Astrocyte (in vitro differentiated cells and primary cell): ENCODE measurements at regions not wholly inside any gene's neighbourhood (a gene's known extent, or its start where the extent isn't known, plus 50 kb on each side); places are given as distances from the start of the nearest gene placed in this dataset.

Experiments
- DNase-seq: peaks from one replicate; pipeline ENCODE4 v3.0.0-alpha.2; 2010; ENCODE audit warnings: low read depth
- FAIRE-seq: peaks from 2 replicates; lab custom pipeline; 2011; peaks lifted over from hg19 to GRCh38; lab: Jason Lieb, UNC
- H2AFZ ChIP-seq: 2 replicates; pipeline ENCODE4 v1.6.0; 2012; ENCODE audit warnings: low read depth, low read length, inconsistent platforms
- H3K27ac ChIP-seq: 2 replicates; pipeline ENCODE4 v1.5.1; 2011; ENCODE audit warnings: low read depth, low read length, inconsistent platforms
- H3K27me3 ChIP-seq: 2 replicates; pipeline ENCODE4 v1.6.0; 2011; ENCODE audit warnings: low read length, inconsistent platforms; ENCODE audit not compliant: insufficient read depth
- H3K36me3 ChIP-seq: 2 replicates; pipeline ENCODE4 v1.5.1; 2011; ENCODE audit warnings: low read length, inconsistent platforms; ENCODE audit not compliant: insufficient read depth
- H3K4me1 ChIP-seq: 2 replicates; pipeline ENCODE4 v1.5.1; 2011; ENCODE audit warnings: low read length, inconsistent platforms; ENCODE audit not compliant: insufficient read depth
- H3K4me2 ChIP-seq: 2 replicates; pipeline ENCODE4 v1.6.0; 2012; ENCODE audit warnings: low read length, inconsistent platforms
- H3K4me3 ChIP-seq: 2 replicates; pipeline ENCODE4 v1.5.1; 2011; ENCODE audit warnings: low read depth, mild to moderate bottlenecking, low read length, inconsistent platforms; ENCODE audit not compliant: insufficient read depth
- H3K79me2 ChIP-seq: 2 replicates; pipeline ENCODE4 v1.6.0; 2012; ENCODE audit warnings: mild to moderate bottlenecking, low read length, inconsistent platforms; ENCODE audit not compliant: insufficient read depth
- H3K9ac ChIP-seq: 2 replicates; pipeline ENCODE4 v1.6.0; 2012; ENCODE audit warnings: mild to moderate bottlenecking, low read length, inconsistent platforms
- H3K9me3 ChIP-seq: 2 replicates; pipeline ENCODE4 v1.5.1; 2012; ENCODE audit warnings: low read depth, mild to moderate bottlenecking, low read length, inconsistent platforms; ENCODE audit not compliant: insufficient read depth
- H4K20me1 ChIP-seq: 2 replicates; pipeline ENCODE4 v1.6.0; 2012; ENCODE audit warnings: low read length, inconsistent platforms; ENCODE audit not compliant: insufficient read depth
- H3K27ac Mint-ChIP-seq: one replicate; pipeline ENCODE4 v1.8.0; 2021; ENCODE audit warnings: mild to moderate bottlenecking, mixed read lengths; ENCODE audit not compliant: unreplicated experiment
- H3K27me3 Mint-ChIP-seq: one replicate; pipeline ENCODE4 v1.8.0; 2021; ENCODE audit warnings: low read depth, mixed read lengths; ENCODE audit not compliant: unreplicated experiment
- H3K36me3 Mint-ChIP-seq: one replicate; pipeline ENCODE4 v1.8.0; 2021; ENCODE audit warnings: low read depth, mixed read lengths; ENCODE audit not compliant: unreplicated experiment
- H3K4me1 Mint-ChIP-seq: one replicate; pipeline ENCODE4 v1.8.0; 2021; ENCODE audit warnings: low read depth, mixed read lengths; ENCODE audit not compliant: unreplicated experiment
- H3K4me3 Mint-ChIP-seq: one replicate; pipeline ENCODE4 v1.8.0; 2021; ENCODE audit warnings: mild to moderate bottlenecking, moderate library complexity, mixed read lengths; ENCODE audit not compliant: unreplicated experiment
- H3K9me3 Mint-ChIP-seq: one replicate; pipeline ENCODE4 v1.8.0; 2021; ENCODE audit warnings: mild to moderate bottlenecking, mixed read lengths; ENCODE audit not compliant: unreplicated experiment
- CTCF ChIP-seq: IDR thresholded peaks from 2 replicates; pipeline ENCODE4 v1.5.1; 2011; ENCODE audit warnings: low read depth, mild to moderate bottlenecking, inconsistent platforms, low read length, moderate library complexity; ENCODE audit not compliant: insufficient read depth
- EZH2 ChIP-seq: IDR thresholded peaks from 2 replicates; pipeline ENCODE4 v1.6.1; 2012; ENCODE audit warnings: mild to moderate bottlenecking, low read length, inconsistent platforms; ENCODE audit not compliant: insufficient read depth

- Mint-ChIP-seq H3K27me3 (peaks cover 3% of the 10 kb centered on the region), H3K27ac (no peak overlapping the region), H3K4me3 (no peak overlapping the region), H3K9me3 (no peaks in the 10 kb centered on the region), H3K4me1 (no peaks in the 10 kb centered on the region), H3K36me3 (no peaks in the 10 kb centered on the region)
- Histone ChIP-seq H2AFZ (no peak overlapping the region), H3K9ac (no peak overlapping the region), H4K20me1 (no peaks in the 10 kb centered on the region), H3K4me2 (no peak overlapping the region), H3K36me3 (no peaks in the 10 kb centered on the region), H3K4me3 (no peak overlapping the region), H3K27ac (no peak overlapping the region), H3K27me3 (no peaks in the 10 kb centered on the region), H3K79me2 (no peaks in the 10 kb centered on the region), H3K4me1 (no peaks in the 10 kb centered on the region), H3K9me3 (no peaks in the 10 kb centered on the region)
- no peak for TF ChIP-seq CTCF
- TF ChIP-seq EZH2: no peak
- no peak for DNase-seq
- FAIRE-seq: no peak
These were observed 53.0 kb upstream of the SMARCA2 start for GRCh38 chr9:1962122-1962521.

- Mint-ChIP-seq H3K4me3 (no peak overlapping the region), H3K27ac (no peak overlapping the region), H3K4me1 (no peaks in the 10 kb centered on the region), H3K27me3 (peaks cover 5% of the 10 kb centered on the region), H3K9me3 (no peaks in the 10 kb centered on the region), H3K36me3 (no peaks in the 10 kb centered on the region)
- FAIRE-seq: no peak
- TF ChIP-seq EZH2 (no peak), CTCF (no peak)
- no peaks in the 10 kb centered on the region for H3K4me1 ChIP-seq
- H3K4me2 ChIP-seq: no peak overlapping the region
- no peak overlapping the region for H3K9ac ChIP-seq
- no peaks in the 10 kb centered on the region for H3K79me2 ChIP-seq
- H3K4me3 ChIP-seq: no peak overlapping the region
- H2AFZ ChIP-seq: no peak overlapping the region
- H3K27ac ChIP-seq: no peak overlapping the region
- H3K9me3 ChIP-seq: no peaks in the 10 kb centered on the region
- no peaks in the 10 kb centered on the region for H3K27me3 ChIP-seq
- DNase-seq: no peak
- no peaks in the 10 kb centered on the region for H4K20me1 ChIP-seq
- no peaks in the 10 kb centered on the region for H3K36me3 ChIP-seq
These were observed 52.5 kb upstream of the SMARCA2 start for GRCh38 chr9:1962588-1963106.

GRCh38 chr9:1964093-1964492, 51.1 kb upstream of the SMARCA2 start:
- H3K4me1 Mint-ChIP-seq: no peaks in the 10 kb centered on the region
- H3K9me3 Mint-ChIP-seq: no peaks in the 10 kb centered on the region
- DNase-seq (no peak), FAIRE-seq (no peak)
- peaks cover 6% of the 10 kb centered on the region for H3K27me3 Mint-ChIP-seq
- Histone ChIP-seq H3K79me2 (no peaks in the 10 kb centered on the region), H3K9ac (no peak overlapping the region), H4K20me1 (no peaks in the 10 kb centered on the region), H3K27ac (no peak overlapping the region), H3K4me1 (no peaks in the 10 kb centered on the region), H3K9me3 (no peaks in the 10 kb centered on the region), H3K27me3 (no peaks in the 10 kb centered on the region), H3K4me2 (no peak overlapping the region), H3K4me3 (no peak overlapping the region), H3K36me3 (no peaks in the 10 kb centered on the region), H2AFZ (no peak overlapping the region)
- H3K36me3 Mint-ChIP-seq: no peaks in the 10 kb centered on the region
- TF ChIP-seq CTCF: no peak
- no peak overlapping the region for H3K27ac Mint-ChIP-seq
- H3K4me3 Mint-ChIP-seq: no peak overlapping the region
